CD4-positive, alpha-beta T cell treated with Interleukin-12 subunit alpha and Interleukin-12 subunit beta, for 1 hour (primary cell): ENCODE measurements at regions not wholly inside any gene's neighbourhood (a gene's known extent, or its start where the extent isn't known, plus 50 kb on each side); places are given as distances from the start of the nearest gene placed in this dataset.

Source experiments
- DNase-seq: peaks from one replicate; pipeline ENCODE4 v3.0.0-alpha.2; 2020

- DNase-seq = no peak
Observed at GRCh38 chr15:94052711-94053110, 178.7 kb upstream of the MCTP2 start.

GRCh38 chr15:94047566-94047965, 183.8 kb upstream of the MCTP2 start:
- no peak for DNase-seq

GRCh38 chr15:94042180-94042928, 189.0 kb upstream of the MCTP2 start:
- DNase-seq = no peak

GRCh38 chr15:94041746-94042145, 189.6 kb upstream of the MCTP2 start:
- DNase-seq = no peak

GRCh38 chr15:94040541-94041248, 190.7 kb upstream of the MCTP2 start:
- DNase-seq = no peak

GRCh38 chr15:94036156-94036555, 195.2 kb upstream of the MCTP2 start:
- DNase-seq = no peak

- DNase-seq = no peak
Observed at GRCh38 chr15:94033683-94034020, 197.7 kb upstream of the MCTP2 start.

- DNase-seq = no peak
Observed at GRCh38 chr15:94033014-94033682, 198.2 kb upstream of the MCTP2 start.

GRCh38 chr15:94032571-94032970, 198.8 kb upstream of the MCTP2 start:
- DNase-seq = no peak

GRCh38 chr15:94031072-94031471, 200.3 kb upstream of the MCTP2 start:
- no peak for DNase-seq

- no peak for DNase-seq
Observed at GRCh38 chr15:94029495-94029894, 201.9 kb upstream of the MCTP2 start.

- no peak for DNase-seq
Observed at GRCh38 chr15:94028809-94029208, 202.6 kb upstream of the MCTP2 start.

- DNase-seq = no peak
Observed at GRCh38 chr15:94028121-94028520, 203.2 kb upstream of the MCTP2 start.

GRCh38 chr15:94027581-94027980, 203.8 kb upstream of the MCTP2 start:
- no peak for DNase-seq

- no peak for DNase-seq
Observed at GRCh38 chr15:94026458-94027304, 204.7 kb upstream of the MCTP2 start.

GRCh38 chr15:94023531-94023930, 207.8 kb upstream of the MCTP2 start:
- DNase-seq = no peak

- no peak for DNase-seq
Observed at GRCh38 chr15:94021621-94022320, 209.6 kb upstream of the MCTP2 start.

GRCh38 chr15:94019062-94019461, 212.3 kb upstream of the MCTP2 start:
- no peak for DNase-seq

GRCh38 chr15:94015324-94015723, 216.0 kb upstream of the MCTP2 start:
- DNase-seq = no peak

GRCh38 chr15:94008104-94009074, 223.0 kb upstream of the MCTP2 start:
- DNase-seq = no peak

GRCh38 chr15:94004697-94005096, 226.7 kb upstream of the MCTP2 start:
- no peak for DNase-seq
